ENCODE measurements at regions not wholly inside any gene's neighbourhood (a gene's known extent, or its start where the extent isn't known, plus 50 kb on each side); places are given as distances from the start of the nearest gene placed in this dataset.

GRCh38 chr5:135183464-135183863 is 149.4 kb upstream of the PITX1 start:
- in situ Hi-C loops (cut with MboI; ENCODE audit: low pct_ligation_motif_present in 1 of 4, low pct_unique_long_range_greater_than_20kb in 1 of 4, low sequenced_read_pairs in 3 of 4) (loop anchor here in 1 of 4 donors (25.0 kb wide), 1 partner anchor 146 kb away; the partner anchor contains the start of gene PITX1), intact Hi-C loops (cut with DNase I; ENCODE audit: low total_unique reads) (no loop called here)
- H3K9me3 ChIP-seq = no peaks in the 10 kb centered on the region
- no peaks in the 10 kb centered on the region for H3K36me3 ChIP-seq
- WGBS, 2 donors (ENCODE audit: low coverage in 1 of 2) = 78 to 91% methylated on average over 3 to 4 of the region's 4 CpGs
- H3K27me3 ChIP-seq = peaks cover 16% of the 10 kb centered on the region
- H3K27ac ChIP-seq = no peak overlapping the region
- no peaks in the 10 kb centered on the region for H3K4me1 ChIP-seq
- no peak overlapping the region for H3K4me3 ChIP-seq
- TF ChIP-seq EP300 (IDR thresholded peaks at IDR 0.05; ENCODE audit: low read depth) (no peak), POLR2AphosphoS5 (IDR thresholded peaks at IDR 0.05) (no peak), POLR2A (IDR thresholded peaks at IDR 0.05) (no peak), CTCF (IDR thresholded peaks at IDR 0.05) (no peak)
- DNase-seq = no peak

GRCh38 chr5:135182675-135183074 is 148.6 kb upstream of the PITX1 start:
- no peak overlapping the region for H3K4me3 ChIP-seq
- no peaks in the 10 kb centered on the region for H3K36me3 ChIP-seq
- no peaks in the 10 kb centered on the region for H3K9me3 ChIP-seq
- WGBS, 2 donors (ENCODE audit: low coverage in 1 of 2) = 94% methylated on average over 5 of the region's 5 CpGs; no CpG with 5 or more reads in 1 of the 2 donors
- intact Hi-C loops (cut with DNase I; ENCODE audit: low total_unique reads) (no loop called here), in situ Hi-C loops (cut with MboI; ENCODE audit: low pct_ligation_motif_present in 1 of 4, low pct_unique_long_range_greater_than_20kb in 1 of 4, low sequenced_read_pairs in 3 of 4) (loop anchor here in 1 of 4 donors (25.0 kb wide), 1 partner anchor 145 kb away; the partner anchor contains the start of gene PITX1)
- DNase-seq = no peak
- peaks cover 8% of the 10 kb centered on the region for H3K27me3 ChIP-seq
- TF ChIP-seq CTCF (IDR thresholded peaks at IDR 0.05) (no peak), POLR2AphosphoS5 (IDR thresholded peaks at IDR 0.05) (no peak), POLR2A (IDR thresholded peaks at IDR 0.05) (no peak), EP300 (IDR thresholded peaks at IDR 0.05; ENCODE audit: low read depth) (no peak)
- H3K4me1 ChIP-seq = no peaks in the 10 kb centered on the region
- no peak overlapping the region for H3K27ac ChIP-seq

- intact Hi-C loops (cut with DNase I; ENCODE audit: low total_unique reads) = no loop called here
- Histone ChIP-seq H3K4me3 (no peak overlapping the region), H3K9me3 (no peaks in the 10 kb centered on the region), H3K36me3 (no peaks in the 10 kb centered on the region), H3K4me1 (no peaks in the 10 kb centered on the region), H3K27me3 (no peaks in the 10 kb centered on the region), H3K27ac (no peak overlapping the region)
- no peak for DNase-seq
- in situ Hi-C loops (cut with MboI; ENCODE audit: low pct_ligation_motif_present in 1 of 4, low pct_unique_long_range_greater_than_20kb in 1 of 4, low sequenced_read_pairs in 3 of 4) = loop anchor here in 1 of 4 donors (25.0 kb wide), 1 partner anchor 144 kb away; the partner anchor contains the start of gene PITX1
- TF ChIP-seq POLR2AphosphoS5 (IDR thresholded peaks at IDR 0.05) = no peak
- no peak for TF ChIP-seq EP300 (IDR thresholded peaks at IDR 0.05; ENCODE audit: low read depth)
- no peak for TF ChIP-seq POLR2A (IDR thresholded peaks at IDR 0.05)
- TF ChIP-seq CTCF (IDR thresholded peaks at IDR 0.05) = no peak
- 97 to 100% methylated on average over 1 to 3 of the region's 3 CpGs for WGBS, 2 donors (ENCODE audit: low coverage in 1 of 2)
Measured at GRCh38 chr5:135181653-135182052, 147.6 kb upstream of the PITX1 start.

GRCh38 chr5:135179308-135179980 is 145.4 kb upstream of the PITX1 start:
- in situ Hi-C loops (cut with MboI; ENCODE audit: low pct_ligation_motif_present in 1 of 4, low pct_unique_long_range_greater_than_20kb in 1 of 4, low sequenced_read_pairs in 3 of 4) = loop anchor here in 1 of 4 donors (25.0 kb wide), 1 partner anchor 142 kb away; the partner anchor contains the start of gene PITX1
- DNase-seq = no peak

More at GRCh38 chr5:135179308-135179980, 145.4 kb upstream of the PITX1 start:
- no peaks in the 10 kb centered on the region for H3K27me3 ChIP-seq
- no peaks in the 10 kb centered on the region for H3K9me3 ChIP-seq
- 69% methylated on average over 11 of the region's 11 CpGs; no CpG with 5 or more reads in 1 of the 2 donors for WGBS, 2 donors (ENCODE audit: low coverage in 1 of 2)
- no peak overlapping the region for H3K4me3 ChIP-seq
- no peaks in the 10 kb centered on the region for H3K4me1 ChIP-seq
- TF ChIP-seq POLR2A (IDR thresholded peaks at IDR 0.05) (no peak), POLR2AphosphoS5 (IDR thresholded peaks at IDR 0.05) (no peak), CTCF (IDR thresholded peaks at IDR 0.05) (no peak), EP300 (IDR thresholded peaks at IDR 0.05; ENCODE audit: low read depth) (no peak)
- no peaks in the 10 kb centered on the region for H3K36me3 ChIP-seq
- intact Hi-C loops (cut with DNase I; ENCODE audit: low total_unique reads) = no loop called here
- no peak overlapping the region for H3K27ac ChIP-seq
